Pancreas (tissue), 10 donors: ENCODE measurements at regions not wholly inside any gene's neighbourhood (a gene's known extent, or its start where the extent isn't known, plus 50 kb on each side); places are given as distances from the start of the nearest gene placed in this dataset.

Experiments
- ATAC-seq, 4 donors: fragments of 200-7000 bp; cut with Tn5 transposase; one replicate each; pipeline versions ENCODE4 v1.8.0 to v1.9.1; 2020; ENCODE audit warnings: mild to moderate bottlenecking in 4 of 4, moderate library complexity in 4 of 4
- DNase-seq, 6 donors: peaks; one replicate each; pipeline ENCODE4 v3.0.0-alpha.2; 2020
- FAIRE-seq: peaks from 2 replicates; lab custom pipeline; 2012; peaks lifted over from hg19 to GRCh38; lab: Jason Lieb, UNC
- H3K27ac ChIP-seq, 4 donors: fragments of 200-600 bp; sonication (generic); 1 replicate in 3 of 4; 2 replicates in 1 of 4; pipeline versions ENCODE4 v1.5.0 to v1.8.0; 2020
- H3K27me3 ChIP-seq, 4 donors: fragments of 200-600 bp; one replicate each; pipeline ENCODE4 v1.8.0; 2021
- H3K36me3 ChIP-seq, 3 donors: fragments of 200-600 bp; sonication (generic) in 1 of 3; one replicate each; pipeline versions ENCODE4 v1.5.0 to v1.8.0; 2020 to 2021
- H3K4me1 ChIP-seq, 3 donors: fragments of 200-600 bp; one replicate each; pipeline ENCODE4 v1.8.0; 2021
- H3K4me3 ChIP-seq, 4 donors: fragments of 200-600 bp; sonication (generic) in 2 of 4; one replicate each; pipeline versions ENCODE4 v1.5.0 to v1.8.0; 2020 to 2021
- H3K9me3 ChIP-seq, 4 donors: fragments of 200-600 bp; one replicate each; pipeline ENCODE4 v1.8.0; 2021
- WGBS, 2 donors: extraction: QIAGEN DNeasy Blood & Tissue Kit; methylation state at CpG; one replicate each; pipeline ENCODE4 v1.1.7; 2013; 5-methylcytosine and 5-hydroxymethylcytosine counted together
- intact Hi-C, 3 donors: fragments of 100-400 bp; cut with DNase I; formaldehyde crosslinking; loops; one replicate each; pipeline versions ENCODE4 v1.11.1 to v1.14.2; 2022
- TF ChIP-seq, protein P1 (sequence below), 4 donors: fragments of 200-600 bp; sonication (generic) in 3 of 4; IDR thresholded peaks; one replicate each; pipeline versions ENCODE4 v1.5.0 to v1.8.0; 2021; ENCODE audit warnings: antibody characterized with exemption in 4 of 4
- donor health status: healthy with polysubstance abuse.
- donor health status: DM: no; HTN: no; CAD: no; lungs with moderate emphysema.
- donor health status: DM: no; HTN: no; CAD: no.
- donor health status: control.
- donor health status: control.
- donor health status: Bipolar disorder and iron deficiency.
- donor health status: DM: yes; HTN: yes; CAD: no.
- donor health status: DM: no; HTN: no; CAD: no.
- donor health status: DM: no; HTN: no; CAD: no.
- donor health status: DM: yes; HTN: yes; CAD: no.

DNA sequence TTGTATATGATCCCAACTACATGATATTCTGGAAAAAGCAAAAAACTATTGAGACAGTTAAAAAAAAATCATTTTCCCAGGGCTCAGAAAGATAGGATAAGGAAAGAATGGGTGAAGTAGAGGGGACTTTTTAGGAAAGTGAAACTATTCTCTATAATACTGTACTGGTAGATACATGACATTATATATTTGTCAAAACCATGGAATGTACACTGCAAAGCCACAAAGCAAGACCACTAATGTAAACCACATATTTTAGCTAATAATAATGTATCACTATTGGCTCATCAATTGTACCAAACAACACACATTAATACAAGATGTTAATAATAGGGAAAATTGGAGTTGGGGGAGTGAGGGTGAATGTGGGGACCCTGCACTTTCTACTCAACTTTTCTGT, 182.6 kb downstream of the EFNB2 start:
- DNase-seq (no peak), FAIRE-seq (no peak), ATAC-seq (no peak)
- Histone ChIP-seq H3K27me3 (peaks cover 0 to 30% (median 0%) of the 10 kb centered on the region in 4 donors), H3K4me3 (no peak overlapping the region), H3K27ac (no peak overlapping the region), H3K4me1 (no peaks in the 10 kb centered on the region), H3K9me3 (no peaks in the 10 kb centered on the region), H3K36me3 (no peaks in the 10 kb centered on the region)
- TF ChIP-seq, protein P1, sequence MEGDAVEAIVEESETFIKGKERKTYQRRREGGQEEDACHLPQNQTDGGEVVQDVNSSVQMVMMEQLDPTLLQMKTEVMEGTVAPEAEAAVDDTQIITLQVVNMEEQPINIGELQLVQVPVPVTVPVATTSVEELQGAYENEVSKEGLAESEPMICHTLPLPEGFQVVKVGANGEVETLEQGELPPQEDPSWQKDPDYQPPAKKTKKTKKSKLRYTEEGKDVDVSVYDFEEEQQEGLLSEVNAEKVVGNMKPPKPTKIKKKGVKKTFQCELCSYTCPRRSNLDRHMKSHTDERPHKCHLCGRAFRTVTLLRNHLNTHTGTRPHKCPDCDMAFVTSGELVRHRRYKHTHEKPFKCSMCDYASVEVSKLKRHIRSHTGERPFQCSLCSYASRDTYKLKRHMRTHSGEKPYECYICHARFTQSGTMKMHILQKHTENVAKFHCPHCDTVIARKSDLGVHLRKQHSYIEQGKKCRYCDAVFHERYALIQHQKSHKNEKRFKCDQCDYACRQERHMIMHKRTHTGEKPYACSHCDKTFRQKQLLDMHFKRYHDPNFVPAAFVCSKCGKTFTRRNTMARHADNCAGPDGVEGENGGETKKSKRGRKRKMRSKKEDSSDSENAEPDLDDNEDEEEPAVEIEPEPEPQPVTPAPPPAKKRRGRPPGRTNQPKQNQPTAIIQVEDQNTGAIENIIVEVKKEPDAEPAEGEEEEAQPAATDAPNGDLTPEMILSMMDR (IDR thresholded peaks at IDR 0.05), result no peak
- intact Hi-C loops, result no loop called here

DNA sequence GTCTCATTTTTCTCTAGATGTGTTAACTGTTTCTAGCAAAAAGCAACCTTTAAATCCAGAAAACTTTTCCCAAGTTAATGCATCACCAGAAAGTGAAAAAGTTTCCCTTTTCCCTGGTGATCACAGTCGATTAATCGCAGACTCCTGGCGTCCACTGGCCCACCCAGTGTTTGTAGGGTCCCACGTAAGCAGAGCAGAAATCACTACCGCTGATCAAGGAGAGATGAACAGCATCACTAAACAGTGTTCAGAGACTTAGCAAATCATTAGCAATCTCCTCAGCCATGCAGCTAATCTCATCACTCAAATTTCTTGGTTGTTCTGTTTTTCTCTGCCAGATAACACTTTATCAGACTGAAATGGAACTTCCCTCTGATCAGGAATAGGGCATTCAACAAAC, 184.2 kb downstream of the EFNB2 start:
- no peak overlapping the region for H3K27ac ChIP-seq
- TF ChIP-seq, protein P1 (IDR thresholded peaks at IDR 0.05), result no peak
- intact Hi-C loops, result no loop called here
- no peaks in the 10 kb centered on the region for H3K36me3 ChIP-seq
- H3K4me3 ChIP-seq, result no peak overlapping the region
- WGBS, 2 donors, result 48 to 63% methylated on average over 5 of the region's 5 CpGs
- H3K9me3 ChIP-seq, result no peaks in the 10 kb centered on the region
- no peaks in the 10 kb centered on the region for H3K4me1 ChIP-seq
- FAIRE-seq, result no peak
- peaks cover 0 to 38% (median 0%) of the 10 kb centered on the region in 4 donors for H3K27me3 ChIP-seq
- DNase-seq, result no peak
- ATAC-seq, result no peak

GRCh38 chr13:106350208-106350607, 185.3 kb downstream of the EFNB2 start:
- 32 to 33% methylated on average over 4 of the region's 4 CpGs for WGBS, 2 donors
- H3K27ac ChIP-seq, result no peak overlapping the region

DNA sequence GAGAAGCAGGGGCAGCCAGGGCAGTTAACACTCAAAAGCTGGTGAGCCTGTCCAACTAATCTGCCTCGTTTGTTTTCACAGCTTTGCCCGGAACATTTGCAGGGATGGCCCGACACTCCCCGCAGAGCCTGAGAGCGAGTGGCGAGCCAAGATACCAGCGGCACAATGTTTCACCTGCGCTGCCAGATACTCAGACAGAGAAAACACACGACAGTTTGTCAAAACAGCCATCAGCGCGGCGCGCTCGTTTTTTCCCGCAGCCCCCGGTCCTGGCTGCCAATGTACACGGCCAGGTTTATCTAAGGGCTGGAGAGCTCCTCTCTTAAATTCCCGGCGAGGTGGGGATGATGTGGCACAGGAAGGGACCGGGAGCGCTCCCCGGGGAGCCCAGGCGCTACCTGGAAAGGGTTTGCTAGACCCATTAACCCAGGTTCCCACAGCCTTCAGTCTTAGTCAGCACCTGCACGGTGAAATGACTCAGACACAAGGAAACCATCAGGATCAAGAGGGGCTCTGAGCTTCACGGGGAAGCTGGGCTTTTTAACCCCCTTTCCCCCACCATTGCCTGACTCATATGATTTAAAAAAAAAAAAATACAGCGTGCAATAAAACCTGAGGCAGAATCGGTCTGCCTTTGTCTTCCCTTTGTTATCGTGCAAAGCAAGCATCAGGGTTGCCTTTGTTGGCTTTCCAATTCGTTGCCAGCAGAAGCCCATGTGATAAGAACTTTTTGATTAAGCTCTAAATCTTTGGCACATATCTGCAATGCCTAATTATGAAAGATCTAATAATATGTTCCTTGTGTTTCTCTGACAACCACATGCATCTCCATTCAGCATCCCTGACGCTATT, 186.2 kb downstream of the EFNB2 start:
- intact Hi-C loops, result no loop called here
- no peak for FAIRE-seq
- peak in 2 of 6 donors; percentile 36 to 57 for DNase-seq

More at GRCh38 chr13:106350208-106350607, 185.3 kb downstream of the EFNB2 start:
- intact Hi-C loops, result no loop called here
- Histone ChIP-seq H3K4me3 (no peak overlapping the region), H3K36me3 (no peaks in the 10 kb centered on the region), H3K4me1 (no peaks in the 10 kb centered on the region), H3K27me3 (peaks cover 0 to 41% (median 0%) of the 10 kb centered on the region in 4 donors), H3K9me3 (no peaks in the 10 kb centered on the region)
- no peak for DNase-seq
- TF ChIP-seq, protein P1 (IDR thresholded peaks at IDR 0.05), result no peak
- peak in 1 of 4 donors; percentile 62 for ATAC-seq
- FAIRE-seq, result no peak

More for the DNA sequence above, 186.2 kb downstream of the EFNB2 start:
- TF ChIP-seq, protein P1 (IDR thresholded peaks at IDR 0.05), result no peak
- Histone ChIP-seq H3K4me1 (no peaks in the 10 kb centered on the region), H3K9me3 (no peaks in the 10 kb centered on the region), H3K27ac (no peak overlapping the region), H3K4me3 (peak overlapping the region in 1 of 4 donors; percentile 30), H3K27me3 (peaks cover 0 to 41% (median 0%) of the 10 kb centered on the region in 4 donors), H3K36me3 (no peaks in the 10 kb centered on the region)
- peak in 3 of 4 donors; percentile 73 to 76 (median 75) for ATAC-seq
- WGBS, 2 donors, result 4 to 5% methylated on average over 30 of the region's 30 CpGs
